ENCODE measurements at regions not wholly inside any gene's neighbourhood (a gene's known extent, or its start where the extent isn't known, plus 50 kb on each side); places are given as distances from the start of the nearest gene placed in this dataset.
"Not testable (repeated sequence)": the region's sequence is repeated elsewhere in the genome, so short reads cannot be mapped to it uniquely, and the experiment has no call there.

DNA sequence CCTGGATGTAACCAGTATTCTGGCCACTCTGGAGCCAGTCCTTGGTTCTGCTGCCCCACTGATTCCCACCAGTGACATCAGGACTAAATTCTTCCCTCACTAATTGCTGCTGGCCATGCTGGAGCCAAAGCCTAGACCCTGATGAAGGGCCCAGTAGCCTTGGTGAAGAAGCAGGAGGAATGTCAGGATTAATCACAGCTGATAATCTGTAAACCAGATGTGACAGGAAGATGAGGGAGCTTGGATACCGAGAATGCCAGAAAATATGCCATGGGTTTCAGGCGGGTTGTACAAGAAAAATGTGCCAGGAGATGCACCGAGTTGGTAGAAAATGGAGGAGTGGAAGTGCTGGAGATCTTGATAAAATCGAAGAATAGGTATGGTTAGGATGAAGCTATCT, 119.0 kb upstream of the PPP2R5A start:
- TF ChIP-seq, protein P1, sequence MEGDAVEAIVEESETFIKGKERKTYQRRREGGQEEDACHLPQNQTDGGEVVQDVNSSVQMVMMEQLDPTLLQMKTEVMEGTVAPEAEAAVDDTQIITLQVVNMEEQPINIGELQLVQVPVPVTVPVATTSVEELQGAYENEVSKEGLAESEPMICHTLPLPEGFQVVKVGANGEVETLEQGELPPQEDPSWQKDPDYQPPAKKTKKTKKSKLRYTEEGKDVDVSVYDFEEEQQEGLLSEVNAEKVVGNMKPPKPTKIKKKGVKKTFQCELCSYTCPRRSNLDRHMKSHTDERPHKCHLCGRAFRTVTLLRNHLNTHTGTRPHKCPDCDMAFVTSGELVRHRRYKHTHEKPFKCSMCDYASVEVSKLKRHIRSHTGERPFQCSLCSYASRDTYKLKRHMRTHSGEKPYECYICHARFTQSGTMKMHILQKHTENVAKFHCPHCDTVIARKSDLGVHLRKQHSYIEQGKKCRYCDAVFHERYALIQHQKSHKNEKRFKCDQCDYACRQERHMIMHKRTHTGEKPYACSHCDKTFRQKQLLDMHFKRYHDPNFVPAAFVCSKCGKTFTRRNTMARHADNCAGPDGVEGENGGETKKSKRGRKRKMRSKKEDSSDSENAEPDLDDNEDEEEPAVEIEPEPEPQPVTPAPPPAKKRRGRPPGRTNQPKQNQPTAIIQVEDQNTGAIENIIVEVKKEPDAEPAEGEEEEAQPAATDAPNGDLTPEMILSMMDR (IDR thresholded peaks at IDR 0.05; ENCODE audit: low read depth, low read length, missing control alignments), result no peak
- DNase-seq (ENCODE audit: extremely low read depth, low read depth), result no peak
- H3K4me3 ChIP-seq (replicated peaks; ENCODE audit: low read depth, low read length), result no peak overlapping the region

DNA sequence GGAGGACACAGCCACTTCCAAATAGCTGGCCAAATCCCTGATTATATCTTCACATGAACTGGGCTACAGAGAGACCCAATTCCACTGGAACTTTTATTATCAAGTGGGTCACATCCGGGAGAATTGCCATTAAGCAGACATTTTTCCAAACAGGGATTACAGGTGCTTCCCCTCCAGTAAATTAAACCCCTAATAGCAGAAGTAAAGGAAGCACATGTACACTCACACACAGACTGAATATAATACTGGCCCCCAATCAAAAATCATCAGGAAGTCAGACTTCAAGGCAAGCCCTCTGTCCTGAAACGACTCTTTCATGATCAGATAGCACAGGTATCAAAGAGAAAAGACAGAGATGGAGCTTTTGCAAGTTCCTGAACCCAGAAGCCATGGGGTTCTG, 118.6 kb upstream of the PPP2R5A start:
- TF ChIP-seq, protein P1 (IDR thresholded peaks at IDR 0.05; ENCODE audit: low read depth, low read length, missing control alignments), result no peak
- no peak for DNase-seq (ENCODE audit: extremely low read depth, low read depth)
- no peak overlapping the region for H3K4me3 ChIP-seq (replicated peaks; ENCODE audit: low read depth, low read length)

DNA sequence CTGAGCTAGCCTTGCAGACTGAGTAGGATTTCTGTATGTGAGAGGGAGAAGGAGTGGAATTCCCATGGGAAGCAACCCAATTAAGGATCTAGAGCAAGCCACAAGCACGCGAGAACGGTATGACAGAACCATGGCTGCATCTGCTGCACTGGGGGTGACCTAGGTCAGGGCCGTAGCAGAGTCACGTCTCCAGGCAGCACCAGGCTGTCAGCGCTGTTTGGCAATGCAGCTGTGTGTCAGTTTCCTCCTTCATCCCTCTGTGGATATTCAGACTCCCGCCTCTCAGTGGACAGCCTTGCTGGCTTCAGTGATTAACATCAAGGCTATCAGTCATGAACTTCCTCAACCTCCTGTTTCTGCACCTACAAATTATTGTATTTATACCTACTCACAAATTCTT, 118.1 kb upstream of the PPP2R5A start:
- H3K4me3 ChIP-seq (replicated peaks; ENCODE audit: low read depth, low read length), result no peak overlapping the region
- TF ChIP-seq, protein P1 (IDR thresholded peaks at IDR 0.05; ENCODE audit: low read depth, low read length, missing control alignments), result no peak
- DNase-seq (ENCODE audit: extremely low read depth, low read depth), result no peak

DNA sequence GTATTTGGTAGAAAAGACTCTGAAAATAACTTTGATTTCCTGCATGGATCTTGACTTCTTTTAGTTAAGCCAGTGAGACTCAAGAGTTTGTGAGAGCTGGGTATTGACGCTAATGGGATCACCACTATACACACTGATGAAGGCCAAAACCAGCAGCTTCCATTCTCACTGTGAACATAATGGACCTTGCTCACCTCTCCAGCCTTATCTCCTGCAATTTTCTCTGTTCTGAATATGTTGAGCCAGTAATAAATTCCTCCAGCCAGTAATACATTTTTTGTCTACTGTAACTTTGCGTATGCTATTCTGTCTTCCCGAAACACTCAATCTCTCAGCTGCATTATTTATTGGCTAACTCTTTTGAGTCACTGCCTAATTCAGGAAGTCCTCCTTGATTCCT, 111.6 kb upstream of the PPP2R5A start:
- DNase-seq (ENCODE audit: extremely low read depth, low read depth), result no peak
- TF ChIP-seq, protein P1 (IDR thresholded peaks at IDR 0.05; ENCODE audit: low read depth, low read length, missing control alignments), result no peak
- no peak overlapping the region for H3K4me3 ChIP-seq (replicated peaks; ENCODE audit: low read depth, low read length)

DNA sequence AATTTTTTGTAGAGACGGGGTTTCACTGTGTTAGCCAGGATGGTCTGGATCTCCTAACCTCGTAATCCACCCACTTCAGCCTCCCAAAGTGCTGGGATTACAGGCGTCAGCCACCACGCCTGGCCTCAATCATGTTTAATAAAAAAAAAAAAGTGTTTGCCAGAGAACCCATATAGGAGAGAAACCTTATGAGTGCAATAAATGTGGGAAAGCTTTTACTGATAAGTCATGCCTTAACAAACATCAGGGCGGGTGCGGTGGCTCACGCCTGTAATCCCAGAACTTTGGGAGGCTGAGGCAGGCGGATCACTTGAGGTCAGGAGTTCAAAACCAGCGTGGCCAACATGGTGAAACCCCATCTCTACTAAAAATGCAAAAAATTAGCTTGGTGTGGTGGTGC, 110.9 kb upstream of the PPP2R5A start:
- not testable (repeated sequence) for H3K4me3 ChIP-seq (replicated peaks; ENCODE audit: low read depth, low read length); DNase-seq (ENCODE audit: extremely low read depth, low read depth)

DNA sequence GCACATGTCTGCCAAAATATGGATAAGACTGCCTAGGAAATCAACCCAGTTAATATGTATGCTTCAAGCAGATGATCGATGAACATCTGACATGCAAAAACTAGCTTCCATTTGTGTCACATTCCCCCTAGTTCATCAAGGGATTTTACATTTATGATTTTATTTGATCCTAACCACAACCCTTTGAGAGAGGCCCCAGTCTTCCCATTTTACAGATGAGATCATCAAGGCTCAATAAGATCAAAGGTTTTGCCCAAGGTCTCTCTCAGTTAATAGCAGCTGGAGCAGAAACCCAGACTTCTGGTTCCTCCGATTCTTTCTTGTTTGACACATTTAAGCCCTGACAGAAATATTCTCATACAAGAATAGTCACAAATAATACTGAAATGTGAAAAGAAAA, 107.7 kb upstream of the PPP2R5A start:
- TF ChIP-seq, protein P1 (IDR thresholded peaks at IDR 0.05; ENCODE audit: low read depth, low read length, missing control alignments), result no peak
- DNase-seq (ENCODE audit: extremely low read depth, low read depth), result no peak
- no peak overlapping the region for H3K4me3 ChIP-seq (replicated peaks; ENCODE audit: low read depth, low read length)

DNA sequence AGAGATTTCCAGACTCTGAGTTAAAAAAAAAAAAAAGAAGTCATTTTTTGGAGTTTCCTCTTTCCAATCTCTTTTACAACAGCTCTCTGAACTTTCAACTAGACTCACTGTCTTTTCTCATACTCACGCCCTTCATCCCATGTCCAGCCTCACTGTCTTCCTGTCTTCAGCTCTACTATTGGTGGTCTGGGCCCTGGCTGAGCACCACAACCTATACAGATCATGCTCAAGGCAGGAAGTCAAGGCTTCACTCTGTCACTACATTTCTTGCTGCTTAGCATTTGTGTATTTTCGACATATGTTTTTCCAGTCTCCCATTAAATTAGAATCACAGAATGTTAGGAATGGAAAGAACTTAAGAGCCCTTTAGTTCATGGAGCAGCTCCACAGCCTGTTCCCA, 106.4 kb upstream of the PPP2R5A start:
- H3K4me3 ChIP-seq (replicated peaks; ENCODE audit: low read depth, low read length), result no peak overlapping the region
- DNase-seq (ENCODE audit: extremely low read depth, low read depth), result no peak
- TF ChIP-seq, protein P1 (IDR thresholded peaks at IDR 0.05; ENCODE audit: low read depth, low read length, missing control alignments), result no peak
